ENCODE measurements at regions not wholly inside any gene's neighbourhood (a gene's known extent, or its start where the extent isn't known, plus 50 kb on each side); places are given as distances from the start of the nearest gene placed in this dataset.

DNA sequence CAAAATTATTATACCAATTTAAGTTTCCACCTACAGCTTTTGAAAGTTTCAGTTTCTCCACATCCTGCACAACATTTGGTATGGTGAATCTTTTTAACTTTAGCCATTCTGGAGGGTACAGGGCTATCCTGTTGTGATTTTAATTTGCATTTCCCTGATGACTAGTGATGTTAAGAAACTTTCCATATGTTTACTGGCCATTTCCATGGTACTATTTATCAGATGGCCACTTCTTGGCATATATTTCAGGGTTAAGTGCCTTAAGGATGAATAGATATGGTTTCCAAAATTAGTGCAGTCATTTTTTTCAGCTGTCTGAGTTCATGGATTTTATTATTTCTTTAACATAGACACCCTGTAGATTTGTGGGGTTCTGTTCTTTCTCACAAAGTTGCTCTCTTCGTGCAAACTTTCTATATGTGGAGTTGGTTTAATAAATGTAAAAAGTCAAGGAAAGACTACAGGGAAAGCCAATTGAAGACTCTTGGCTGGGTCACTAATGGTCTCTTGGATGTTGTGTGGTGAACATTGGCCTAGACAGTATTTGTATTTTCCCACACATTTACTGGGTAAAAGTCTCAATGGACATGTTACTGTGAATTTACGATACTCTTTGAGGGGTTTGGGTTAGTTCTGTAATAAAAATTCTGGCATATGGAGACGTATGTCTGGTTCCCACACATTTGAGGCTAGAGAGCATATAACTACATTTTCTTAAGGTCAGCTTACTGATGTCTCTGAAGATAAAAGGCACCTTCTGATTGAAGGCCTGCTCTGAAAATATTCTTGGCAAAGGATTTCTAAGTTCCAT is 147.5 kb upstream of the PDZRN3 start:
- no peak overlapping the region for H2BK5ac ChIP-seq (ENCODE audit: insufficient read length, low read length)
- no peak overlapping the region for H3K14ac ChIP-seq (ENCODE audit: insufficient read depth, low read length)
- H2AK5ac ChIP-seq (ENCODE audit: insufficient read length, low read length) = no peak overlapping the region
- no peak overlapping the region for H2BK120ac ChIP-seq (ENCODE audit: low read depth, low read length, poor library complexity, severe bottlenecking)
- H3K4me3 Mint-ChIP-seq = no peak overlapping the region
- H3K27me3 ChIP-seq (ENCODE audit: insufficient read depth, low read length) = no peaks in the 10 kb centered on the region
- H3K36me3 Mint-ChIP-seq (ENCODE audit: insufficient read depth in 1 of 3, low read depth in 3 of 3) = peaks cover 4 to 9% (median 5%) of the 10 kb centered on the region in 3 experiments; a peak in 6 of 7 replicates
- no peak overlapping the region for H3K4me2 ChIP-seq (ENCODE audit: insufficient read depth, insufficient read length, low read length)
- no peaks in the 10 kb centered on the region for H3K27me3 Mint-ChIP-seq (ENCODE audit: low read depth)
- no peak overlapping the region for H2BK12ac ChIP-seq (ENCODE audit: insufficient read length, low read depth, low read length)
- H4K91ac ChIP-seq (ENCODE audit: insufficient read length, low read depth, low read length) = no peak overlapping the region
- no peaks in the 10 kb centered on the region for H3K79me1 ChIP-seq (ENCODE audit: insufficient read depth, low read depth, low read length, poor library complexity, severe bottlenecking)
- H3K23ac ChIP-seq (ENCODE audit: insufficient read length, low read depth, low read length) = no peak overlapping the region
- no peaks in the 10 kb centered on the region for H3K23me2 ChIP-seq (ENCODE audit: insufficient read length, low read depth, low read length, poor library complexity, severe bottlenecking)
- H2BK15ac ChIP-seq (ENCODE audit: low read depth, low read length) = no peak overlapping the region
- no peak overlapping the region for H3K18ac ChIP-seq (ENCODE audit: insufficient read length, low read depth, low read length)
- no peak overlapping the region for H2AFZ ChIP-seq (ENCODE audit: low read length)
- H3K4ac ChIP-seq (ENCODE audit: low read depth, low read length) = no peak overlapping the region
- H3K9ac ChIP-seq (ENCODE audit: extremely low read depth, insufficient read length, low read length) = no peak overlapping the region
- H3K79me2 ChIP-seq (ENCODE audit: insufficient read depth, low read length) = no peaks in the 10 kb centered on the region
- no peak overlapping the region for H3T11ph ChIP-seq (ENCODE audit: low read length)
- no peaks in the 10 kb centered on the region for H4K20me1 ChIP-seq (ENCODE audit: control insufficient read depth, insufficient read depth, insufficient read length)
- no peak overlapping the region for H4K8ac ChIP-seq (replicated peaks; ENCODE audit: insufficient read length, low read depth, low read length)
- H3K56ac ChIP-seq (ENCODE audit: insufficient read length, low read depth, low read length) = no peak overlapping the region
- no peaks in the 10 kb centered on the region; the same call in 1 of the 2 replicates for H3K4me1 ChIP-seq (ENCODE audit: insufficient read depth, low read length)
- no CpG with 5 or more reads among the region's 3 CpGs for WGBS (ENCODE audit: extremely low coverage, insufficient read length, low lambda C conversion rate)
- no peak for DNase-seq
- H3K9me3 Mint-ChIP-seq = peaks cover 4 to 5% of the 10 kb centered on the region in 2 experiments; a peak in 3 of 5 replicates
- no peak overlapping the region for H3K27ac Mint-ChIP-seq
- no peak overlapping the region for H4K5ac ChIP-seq (ENCODE audit: insufficient read length, low read depth, low read length)
- no peak for TF ChIP-seq CTCF (conservative IDR thresholded peaks at IDR 0.05)
- H3K4me1 Mint-ChIP-seq = peaks cover 17 to 22% of the 10 kb centered on the region in 2 experiments
- H3K27ac ChIP-seq (ENCODE audit: insufficient read length, low read depth, low read length) = no peak overlapping the region
- no peaks in the 10 kb centered on the region for H3K9me3 ChIP-seq (ENCODE audit: control insufficient read depth, low read depth, low read length)
- no peak overlapping the region for H2BK20ac ChIP-seq (ENCODE audit: low read depth, low read length, poor library complexity, severe bottlenecking)

Measured in H9 (cell line).